Omental fat pad (tissue), 3 donors: ENCODE measurements at regions not wholly inside any gene's neighbourhood (a gene's known extent, or its start where the extent isn't known, plus 50 kb on each side); places are given as distances from the start of the nearest gene placed in this dataset.

ENCODE experiments used
- ATAC-seq: fragments of 150-250 bp; one replicate; pipeline ENCODE4 v1.9.1; 2016; ENCODE audit warnings: mild to moderate bottlenecking, moderate library complexity; ENCODE audit not compliant: low FRiP score
- DNase-seq: peaks from one replicate; pipeline ENCODE4 v3.0.0-alpha.2; 2019; ENCODE audit warnings: low spot score
- TF ChIP-seq, protein P1 (sequence below), 3 donors: fragments of 450-650 bp; IDR thresholded peaks; one replicate each; pipeline ENCODE4 v1.5.1; 2016 to 2017; ENCODE audit warnings: antibody characterized with exemption in 3 of 3, mild to moderate bottlenecking in 3 of 3, moderate library complexity in 2 of 3

DNA sequence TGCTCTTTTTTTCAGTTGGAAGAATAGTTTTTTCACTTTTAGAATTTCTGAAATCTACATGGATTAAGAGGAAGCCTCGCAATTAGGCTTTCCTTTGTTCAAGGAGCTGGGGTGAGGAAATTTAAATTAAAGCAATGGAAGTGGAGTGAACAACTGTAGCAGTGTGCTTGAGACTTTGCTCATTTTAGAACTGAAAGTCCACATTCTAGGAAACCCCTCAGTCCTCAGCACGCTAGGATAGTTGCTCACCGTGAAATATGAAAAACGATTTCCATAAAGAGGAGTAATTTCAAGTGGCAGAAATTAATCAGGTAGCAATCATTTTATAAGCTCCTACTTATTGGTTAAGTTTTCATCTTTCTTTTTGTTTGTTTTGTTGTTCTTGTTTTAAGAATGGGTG is 243.0 kb upstream of the ITGA1 start:
- no peak for DNase-seq
- TF ChIP-seq, protein P1, sequence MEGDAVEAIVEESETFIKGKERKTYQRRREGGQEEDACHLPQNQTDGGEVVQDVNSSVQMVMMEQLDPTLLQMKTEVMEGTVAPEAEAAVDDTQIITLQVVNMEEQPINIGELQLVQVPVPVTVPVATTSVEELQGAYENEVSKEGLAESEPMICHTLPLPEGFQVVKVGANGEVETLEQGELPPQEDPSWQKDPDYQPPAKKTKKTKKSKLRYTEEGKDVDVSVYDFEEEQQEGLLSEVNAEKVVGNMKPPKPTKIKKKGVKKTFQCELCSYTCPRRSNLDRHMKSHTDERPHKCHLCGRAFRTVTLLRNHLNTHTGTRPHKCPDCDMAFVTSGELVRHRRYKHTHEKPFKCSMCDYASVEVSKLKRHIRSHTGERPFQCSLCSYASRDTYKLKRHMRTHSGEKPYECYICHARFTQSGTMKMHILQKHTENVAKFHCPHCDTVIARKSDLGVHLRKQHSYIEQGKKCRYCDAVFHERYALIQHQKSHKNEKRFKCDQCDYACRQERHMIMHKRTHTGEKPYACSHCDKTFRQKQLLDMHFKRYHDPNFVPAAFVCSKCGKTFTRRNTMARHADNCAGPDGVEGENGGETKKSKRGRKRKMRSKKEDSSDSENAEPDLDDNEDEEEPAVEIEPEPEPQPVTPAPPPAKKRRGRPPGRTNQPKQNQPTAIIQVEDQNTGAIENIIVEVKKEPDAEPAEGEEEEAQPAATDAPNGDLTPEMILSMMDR (IDR thresholded peaks at IDR 0.05), result no peak
- no peak for ATAC-seq

DNA sequence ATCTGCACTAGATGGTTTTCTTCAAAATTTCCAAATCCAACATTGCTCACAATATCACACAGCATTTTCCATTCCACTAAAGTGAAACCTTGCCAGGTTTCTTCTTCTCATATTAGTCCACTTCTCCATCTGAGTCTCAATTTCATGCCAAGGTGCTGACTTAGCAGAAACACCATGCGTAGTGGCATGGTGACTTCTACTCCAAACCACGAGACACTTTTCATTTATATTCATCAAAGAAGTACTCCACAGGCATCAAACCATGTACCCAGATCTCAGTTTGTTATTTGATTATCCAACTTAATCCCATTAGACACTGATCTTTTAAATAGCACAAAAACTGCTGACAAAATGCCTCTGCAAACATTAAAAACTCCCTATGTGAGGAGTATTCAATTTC is 233.4 kb upstream of the ITGA1 start:
- no peak for DNase-seq
- TF ChIP-seq, protein P1 (IDR thresholded peaks at IDR 0.05), result no peak
- ATAC-seq, result no peak

DNA sequence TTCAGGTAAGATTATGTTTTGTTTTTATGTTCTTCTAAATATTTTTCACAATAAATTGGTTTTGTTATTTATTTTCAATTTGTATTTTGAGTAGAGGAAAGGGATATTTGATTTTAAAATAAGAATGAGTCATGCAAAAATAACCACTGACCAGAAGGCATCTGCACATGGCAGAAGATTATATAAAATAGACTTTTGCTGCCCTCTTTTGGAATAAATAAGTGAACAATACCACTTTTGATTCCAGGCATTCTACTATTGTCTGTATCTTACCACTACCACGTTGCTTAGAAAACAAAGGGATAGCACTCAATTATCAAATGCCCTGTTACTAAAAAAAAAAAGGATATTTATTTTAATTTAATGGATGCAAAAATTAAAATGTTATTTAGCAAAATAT is 227.3 kb upstream of the ITGA1 start:
- DNase-seq, result no peak
- TF ChIP-seq, protein P1 (IDR thresholded peaks at IDR 0.05), result no peak

DNA sequence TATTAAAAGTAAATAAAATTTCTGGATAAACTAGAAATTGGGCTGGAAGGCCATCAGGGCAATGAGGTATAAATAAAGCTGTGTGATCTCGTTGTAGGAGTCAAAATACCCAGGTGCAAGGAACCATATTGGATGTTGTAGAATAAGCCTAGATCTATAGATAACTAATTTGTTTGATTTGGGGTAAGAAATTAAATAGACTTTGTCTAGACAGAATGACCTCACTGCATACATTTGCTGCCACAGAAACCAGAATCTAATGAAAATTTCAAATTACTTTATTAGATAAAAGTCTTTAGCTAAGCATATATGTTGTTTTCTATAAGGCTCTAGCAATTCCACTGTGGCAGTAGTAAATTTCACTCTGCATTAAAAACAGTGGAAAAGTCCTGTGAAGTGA is 225.2 kb upstream of the ITGA1 start:
- TF ChIP-seq, protein P1 (IDR thresholded peaks at IDR 0.05), result no peak
- ATAC-seq, result no peak
- DNase-seq, result no peak

More for the DNA sequence above, 227.3 kb upstream of the ITGA1 start:
- no peak for ATAC-seq

DNA sequence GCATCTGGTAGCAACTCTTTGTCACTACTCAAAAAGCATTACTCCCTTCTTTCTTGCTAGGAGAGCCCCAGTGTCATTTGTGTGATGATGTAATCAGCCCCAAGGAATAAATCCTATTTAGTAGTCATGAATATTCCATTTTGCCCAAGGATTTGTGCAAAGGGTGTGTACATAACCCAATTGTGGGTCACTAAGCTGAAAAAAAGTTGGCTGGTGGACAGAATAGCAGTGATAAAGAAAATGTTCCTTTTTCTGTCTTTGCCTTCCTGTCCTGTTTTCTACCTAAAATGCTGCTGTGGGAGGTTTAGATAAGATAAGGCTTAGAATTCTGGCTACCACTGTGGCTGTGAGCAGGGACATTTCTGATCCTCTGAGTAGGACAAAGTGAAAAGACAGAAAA is 223.1 kb upstream of the ITGA1 start:
- no peak for ATAC-seq
- TF ChIP-seq, protein P1 (IDR thresholded peaks at IDR 0.05), result no peak
- DNase-seq, result no peak

DNA sequence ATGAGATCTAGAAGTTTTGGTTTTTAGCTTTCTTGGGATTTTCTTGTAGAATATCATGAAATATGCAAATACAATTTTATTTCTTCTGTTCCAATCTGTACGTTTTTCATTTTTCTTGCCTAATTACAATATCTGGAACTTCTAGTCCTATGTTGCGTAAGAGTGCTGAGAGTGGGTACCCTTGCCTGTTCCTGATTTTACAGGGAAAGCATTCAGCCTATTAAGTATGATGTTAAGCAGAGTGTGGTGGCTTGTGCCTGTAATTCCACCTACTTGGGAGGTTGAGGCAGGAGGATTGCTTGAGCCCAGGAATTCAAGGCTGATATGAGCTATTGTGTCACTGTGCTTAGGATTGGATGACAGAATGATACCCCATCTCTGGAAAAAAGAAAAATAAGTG is 210.2 kb upstream of the ITGA1 start:
- TF ChIP-seq, protein P1 (IDR thresholded peaks at IDR 0.05), result no peak
- DNase-seq (no peak), ATAC-seq (no peak)

DNA sequence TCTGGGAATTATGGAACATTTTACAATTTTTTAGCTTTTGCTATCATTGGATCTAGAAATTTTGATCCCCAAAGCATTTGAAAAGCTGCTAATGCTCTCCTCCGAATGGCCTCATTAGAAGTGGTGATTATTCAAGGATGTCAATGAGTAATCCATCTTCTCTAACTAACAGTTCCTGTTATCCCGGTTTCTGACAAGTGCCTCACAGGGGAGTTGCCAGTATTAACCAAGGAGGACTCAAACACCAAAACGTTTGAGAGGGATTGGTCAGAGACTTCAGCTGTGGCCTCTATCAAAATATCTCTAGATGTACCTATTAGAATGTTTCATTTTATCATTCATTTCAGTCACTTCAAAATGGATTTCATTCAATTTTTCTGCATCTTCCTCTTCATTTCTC is 208.3 kb upstream of the ITGA1 start:
- ATAC-seq, result no peak
- DNase-seq, result no peak
- TF ChIP-seq, protein P1 (IDR thresholded peaks at IDR 0.05), result no peak
